IMR-90 (cell line): ENCODE measurements at regions not wholly inside any gene's neighbourhood (a gene's known extent, or its start where the extent isn't known, plus 50 kb on each side); places are given as distances from the start of the nearest gene placed in this dataset.

Source experiments
- ATAC-seq: fragments of 200-7000 bp; cut with Tn5 transposase; 2 replicates; pipeline ENCODE4 v1.9.1; 2020; ENCODE audit warnings: low read depth, mild to moderate bottlenecking, moderate library complexity
- BruUV-seq: library from RNA; stranded (reverse); fragments of 400-500 nt; replicated peaks from 2 replicates; lab custom pipeline; 2021; lab: Mats Ljungman, UMichigan
- CTCF ChIA-PET: fragments of 300-600 bp; formaldehyde crosslinking; extraction: SDS; loops from one replicate; lab custom pipeline; 2021; ENCODE audit warnings: antibody characterized with exemption; lab: Yijun Ruan, JAX
- POLR2A ChIA-PET: fragments of 300-600 bp; sonication (Branson Sonifier 250); formaldehyde crosslinking; loops from one replicate; lab custom pipeline; 2022; ENCODE audit warnings: antibody characterized with exemption; ENCODE audit not compliant: unreplicated experiment; lab: Charles Lee
- DNase-seq: peaks from one replicate; pipeline ENCODE4 v3.0.0; 2013
- H2AFZ ChIP-seq: replicated peaks from 2 replicates; pipeline ENCODE3; 2013; ENCODE audit warnings: low read length, mild to moderate bottlenecking; ENCODE audit not compliant: poor library complexity
- H2AK5ac ChIP-seq: 2 replicates; pipeline ENCODE4 v1.6.1; 2013; ENCODE audit warnings: low read depth, low read length, inconsistent platforms
- H2AK9ac ChIP-seq: replicated peaks from 2 replicates; pipeline ENCODE3; 2013; ENCODE audit warnings: mild to moderate bottlenecking, low read depth, low read length, moderate library complexity; ENCODE audit not compliant: poor library complexity
- H2BK120ac ChIP-seq: 2 replicates; pipeline ENCODE4 v1.6.1; 2013; ENCODE audit warnings: low read depth, low read length, inconsistent platforms
- H2BK15ac ChIP-seq: 3 replicates; pipeline ENCODE4 v1.6.1; 2013; ENCODE audit warnings: low read depth, low read length, inconsistent platforms
- H2BK20ac ChIP-seq: 2 replicates; pipeline ENCODE4 v1.6.1; 2013; ENCODE audit warnings: low read depth, mild to moderate bottlenecking, inconsistent platforms, low read length, moderate library complexity
- H2BK5ac ChIP-seq: 2 replicates; pipeline ENCODE4 v1.6.1; 2013; ENCODE audit warnings: mild to moderate bottlenecking, low read depth, low read length, inconsistent platforms; ENCODE audit not compliant: poor library complexity, severe bottlenecking
- H3K14ac ChIP-seq: replicated peaks from 2 replicates; pipeline ENCODE4 v1.6.1; 2013; ENCODE audit warnings: low read depth, low read length, inconsistent platforms
- H3K18ac ChIP-seq: 2 replicates; pipeline ENCODE4 v1.6.1; 2013; ENCODE audit warnings: low read depth, low read length, control low read depth
- H3K23ac ChIP-seq: 2 replicates; pipeline ENCODE4 v1.6.1; 2013; ENCODE audit warnings: low read depth, low read length, inconsistent platforms
- H3K27ac ChIP-seq: 2 replicates; pipeline ENCODE4 v1.5.1; 2013; ENCODE audit warnings: mild to moderate bottlenecking, control low read depth, low read length; ENCODE audit not compliant: insufficient read depth
- H3K27me3 ChIP-seq: 2 replicates; pipeline ENCODE4 v1.6.1; 2013; ENCODE audit warnings: low read length; ENCODE audit not compliant: control insufficient read depth, insufficient read depth
- H3K36me3 ChIP-seq: 2 replicates; pipeline ENCODE4 v1.6.1; 2013; ENCODE audit warnings: low read length, mixed read lengths; ENCODE audit not compliant: control insufficient read depth, insufficient read depth
- H3K4ac ChIP-seq: 2 replicates; pipeline ENCODE4 v1.6.1; 2013; ENCODE audit warnings: low read depth, low read length, inconsistent platforms
- H3K4me1 ChIP-seq: 2 replicates; pipeline ENCODE4 v1.6.1; 2013; ENCODE audit warnings: low read length, mixed read lengths; ENCODE audit not compliant: control insufficient read depth, insufficient read depth
- H3K4me2 ChIP-seq: 2 replicates; pipeline ENCODE4 v1.6.1; 2013; ENCODE audit warnings: low read depth, mild to moderate bottlenecking, control low read depth, low read length, moderate library complexity
- H3K4me3 ChIP-seq: 2 replicates; pipeline ENCODE4 v1.5.1; 2013; ENCODE audit warnings: low read depth, mild to moderate bottlenecking, control low read depth, low read length, moderate library complexity; ENCODE audit not compliant: insufficient read depth
- H3K56ac ChIP-seq: 2 replicates; pipeline ENCODE4 v1.6.1; 2013; ENCODE audit warnings: low read length, inconsistent platforms; ENCODE audit not compliant: insufficient read depth; ENCODE audit errors: extremely low read depth
- H3K79me1 ChIP-seq, 2 experiments: 2 replicates each; pipeline ENCODE4 v1.6.1; 2013; ENCODE audit warnings: low read length in 2 of 2, inconsistent platforms in 1 of 2, low read depth in 1 of 2
- H3K9ac ChIP-seq: 2 replicates; pipeline ENCODE4 v1.6.1; 2013; ENCODE audit warnings: low read depth, low read length, control low read depth
- H3K9me1 ChIP-seq: 2 replicates; pipeline ENCODE4 v1.6.1; 2013; ENCODE audit warnings: low read length, inconsistent platforms; ENCODE audit not compliant: insufficient read depth
- H3K9me3 ChIP-seq: 2 replicates; pipeline ENCODE4 v1.6.1; 2013; ENCODE audit warnings: low read length; ENCODE audit not compliant: control insufficient read depth, insufficient read depth
- H4K20me1 ChIP-seq: 2 replicates; pipeline ENCODE4 v1.6.1; 2013; ENCODE audit warnings: low read length, inconsistent platforms; ENCODE audit not compliant: insufficient read depth
- H4K5ac ChIP-seq: 2 replicates; pipeline ENCODE4 v1.6.1; 2013; ENCODE audit warnings: mild to moderate bottlenecking, low read depth, low read length, control low read depth
- H4K8ac ChIP-seq, 2 experiments: 2 replicates each; pipeline ENCODE4 v1.6.1; 2013; ENCODE audit warnings: low read depth in 2 of 2, low read length in 2 of 2, control low read depth in 1 of 2, inconsistent platforms in 1 of 2
- H4K91ac ChIP-seq: 2 replicates; pipeline ENCODE4 v1.6.1; 2013; ENCODE audit warnings: low read depth, low read length, inconsistent platforms; ENCODE audit not compliant: insufficient read depth
- BHLHE40 ChIP-seq: fragments of 150-350 bp; IDR thresholded peaks from 2 replicates; pipeline ENCODE4 v1.6.1; 2016; ENCODE audit warnings: mild to moderate bottlenecking, low read depth, low read length
- CEBPB ChIP-seq: IDR thresholded peaks from 2 replicates; pipeline ENCODE4 v1.6.1; 2012; ENCODE audit warnings: low read depth, low read length, improper control_type of control experiment
- CHD1 ChIP-seq: IDR thresholded peaks from 2 replicates; pipeline ENCODE4 v1.6.1; 2012; ENCODE audit warnings: low read depth, low read length, improper control_type of control experiment
- FOS ChIP-seq: fragments of 150-350 bp; IDR thresholded peaks from 2 replicates; pipeline ENCODE4 v1.6.1; 2016; ENCODE audit warnings: low read depth, low read length
- MAFK ChIP-seq: IDR thresholded peaks from 2 replicates; pipeline ENCODE4 v1.6.1; 2012; ENCODE audit warnings: low read depth, low read length, improper control_type of control experiment
- MAZ ChIP-seq: IDR thresholded peaks from 2 replicates; pipeline ENCODE4 v1.6.1; 2012; ENCODE audit warnings: low read depth, mild to moderate bottlenecking, low read length, improper control_type of control experiment, moderate library complexity, borderline replicate concordance
- MXI1 ChIP-seq: IDR thresholded peaks from 2 replicates; pipeline ENCODE4 v1.6.1; 2012; ENCODE audit warnings: low read depth, mild to moderate bottlenecking, low read length, moderate library complexity, borderline replicate concordance
- NFE2L2 ChIP-seq: fragments of 150-350 bp; IDR thresholded peaks from 2 replicates; pipeline ENCODE4 v1.6.1; 2016; ENCODE audit warnings: low read depth, mild to moderate bottlenecking, low read length
- POLR2A ChIP-seq: IDR thresholded peaks from 2 replicates; pipeline ENCODE4 v1.6.1; 2012; ENCODE audit warnings: mild to moderate bottlenecking, low read depth, low read length
- RAD21 ChIP-seq: IDR thresholded peaks from 2 replicates; pipeline ENCODE4 v1.6.1; 2012; ENCODE audit warnings: low read length, improper control_type of control experiment
- RCOR1 ChIP-seq: IDR thresholded peaks from 2 replicates; pipeline ENCODE4 v1.6.1; 2012; ENCODE audit warnings: mild to moderate bottlenecking, low read length, improper control_type of control experiment; ENCODE audit not compliant: insufficient replicate concordance
- RFX5 ChIP-seq: IDR thresholded peaks from 2 replicates; pipeline ENCODE4 v1.8.0; 2012; ENCODE audit warnings: low read depth, mild to moderate bottlenecking, low read length, moderate library complexity
- SMC3 ChIP-seq: fragments of 150-350 bp; IDR thresholded peaks from 2 replicates; pipeline ENCODE4 v1.6.1; 2016; ENCODE audit warnings: low read depth, mild to moderate bottlenecking, antibody characterized with exemption, low read length, moderate library complexity
- WGBS, 2 experiments: methylation state at CpG; one replicate each; pipeline versions ENCODE4 v1.1.5 to v1.1.7; 2013; ENCODE audit warnings: missing lambda C conversion rate in 2 of 2; ENCODE audit not compliant: insufficient read length in 1 of 2; ENCODE audit errors: extremely low coverage in 2 of 2; 5-methylcytosine and 5-hydroxymethylcytosine counted together
- dilution Hi-C: fragments of 300-500 bp; cut with HindIII; formaldehyde crosslinking; loops from one replicate; pipeline ENCODE4 v1.14.3; 2018; ENCODE audit warnings: low sequenced_read_pairs; ENCODE audit not compliant: unreplicated experiment
- in situ Hi-C: fragments of 300-500 bp; cut with MboI; formaldehyde crosslinking; loops from 3 replicates; pipeline ENCODE4 v1.14.3; 2019; ENCODE audit warnings: low sequenced_read_pairs, inconsistent platforms, mixed read lengths
- intact Hi-C: fragments of 100-400 bp; cut with micrococcal nuclease; formaldehyde crosslinking; loops from 2 replicates; pipeline ENCODE4 v1.10.0; 2022
- TF ChIP-seq, protein P1 (sequence below): conservative IDR thresholded peaks from 2 replicates; pipeline ENCODE4 v1.5.1; 2012; ENCODE audit warnings: mild to moderate bottlenecking, low read depth, low read length, improper control_type of control experiment
- TF ChIP-seq, protein P2 (sequence below): fragments of 150-350 bp; IDR thresholded peaks from 2 replicates; pipeline ENCODE4 v1.6.1; 2017; ENCODE audit warnings: mild to moderate bottlenecking, antibody characterized with exemption, low read length, low read depth
- TF ChIP-seq, protein P3 (sequence below): fragments of 150-350 bp; IDR thresholded peaks from 2 replicates; pipeline ENCODE4 v1.6.1; 2016; ENCODE audit warnings: low read depth, mild to moderate bottlenecking, low read length, moderate library complexity, borderline replicate concordance

DNA sequence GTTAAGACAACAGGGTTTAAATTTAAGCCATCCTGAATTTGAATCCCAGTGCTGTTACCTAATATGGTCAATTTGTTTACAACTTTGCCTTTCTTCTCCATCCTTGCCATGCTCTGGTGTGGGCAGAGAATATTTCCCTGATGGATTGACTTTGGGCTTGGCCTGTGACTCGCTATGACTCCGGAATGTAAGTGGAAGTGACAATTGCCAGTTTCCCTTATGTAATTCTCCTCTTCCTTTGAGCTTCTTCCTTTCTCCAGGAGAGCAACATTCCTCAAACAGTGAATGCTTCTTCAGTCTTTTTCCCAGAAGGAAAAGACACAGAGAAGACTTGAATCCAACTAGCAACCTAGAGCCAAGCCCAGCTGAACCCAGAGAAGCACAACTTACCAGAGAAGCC lies 159.1 kb downstream of the LURAP1L start:
- CTCF ChIA-PET, result interaction anchor here (0.6 kb wide), 1 partner anchor 594 kb away, joined by 5 read pairs; no protein-coding TSS in a partner anchor
- Histone ChIP-seq H3K79me1 (no peaks in the 10 kb centered on the region), H2BK20ac (no peak overlapping the region), H3K9me1 (no peaks in the 10 kb centered on the region), H3K14ac (no peak overlapping the region), H2BK120ac (0 out of 2 replicates have a peak overlapping the region, but pooled peaks have one; percentile 13), H3K4me1 (no peaks in the 10 kb centered on the region), H2BK5ac (no peak overlapping the region), H3K23ac (no peak overlapping the region), H3K4me3 (no peak overlapping the region), H3K9ac (no peak overlapping the region), H4K91ac (no peak overlapping the region), H3K36me3 (no peaks in the 10 kb centered on the region), H3K4me2 (no peak overlapping the region), H4K8ac (no peak overlapping the region), H2AFZ (no peak overlapping the region), H3K18ac (no peak overlapping the region), H3K9me3 (no peaks in the 10 kb centered on the region), H3K27me3 (no peaks in the 10 kb centered on the region), H2BK15ac (no peak overlapping the region), H3K4ac (no peak overlapping the region), H4K5ac (no peak overlapping the region), H2AK9ac (no peak overlapping the region), H2AK5ac (no peak overlapping the region), H3K27ac (no peak overlapping the region), H4K20me1 (no peaks in the 10 kb centered on the region), H3K56ac (no peak overlapping the region)
- POLR2A ChIA-PET, result no interaction called here
- intact Hi-C loops (no loop called here), dilution Hi-C loops (no loop called here), in situ Hi-C loops (no loop called here)
- DNase-seq (peak; percentile 37), ATAC-seq (peak; percentile 53)
- TF ChIP-seq CHD1 (no peak), RFX5 (no peak), MAZ (no peak), SMC3 (no peak), MAFK (no peak), RCOR1 (no peak), NFE2L2 (no peak), POLR2A (no peak), MXI1 (no peak), FOS (no peak), BHLHE40 (no peak), RAD21 (no peak), CEBPB (no peak)
- TF ChIP-seq, protein P1, sequence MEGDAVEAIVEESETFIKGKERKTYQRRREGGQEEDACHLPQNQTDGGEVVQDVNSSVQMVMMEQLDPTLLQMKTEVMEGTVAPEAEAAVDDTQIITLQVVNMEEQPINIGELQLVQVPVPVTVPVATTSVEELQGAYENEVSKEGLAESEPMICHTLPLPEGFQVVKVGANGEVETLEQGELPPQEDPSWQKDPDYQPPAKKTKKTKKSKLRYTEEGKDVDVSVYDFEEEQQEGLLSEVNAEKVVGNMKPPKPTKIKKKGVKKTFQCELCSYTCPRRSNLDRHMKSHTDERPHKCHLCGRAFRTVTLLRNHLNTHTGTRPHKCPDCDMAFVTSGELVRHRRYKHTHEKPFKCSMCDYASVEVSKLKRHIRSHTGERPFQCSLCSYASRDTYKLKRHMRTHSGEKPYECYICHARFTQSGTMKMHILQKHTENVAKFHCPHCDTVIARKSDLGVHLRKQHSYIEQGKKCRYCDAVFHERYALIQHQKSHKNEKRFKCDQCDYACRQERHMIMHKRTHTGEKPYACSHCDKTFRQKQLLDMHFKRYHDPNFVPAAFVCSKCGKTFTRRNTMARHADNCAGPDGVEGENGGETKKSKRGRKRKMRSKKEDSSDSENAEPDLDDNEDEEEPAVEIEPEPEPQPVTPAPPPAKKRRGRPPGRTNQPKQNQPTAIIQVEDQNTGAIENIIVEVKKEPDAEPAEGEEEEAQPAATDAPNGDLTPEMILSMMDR, result no peak
- TF ChIP-seq, protein P2, sequence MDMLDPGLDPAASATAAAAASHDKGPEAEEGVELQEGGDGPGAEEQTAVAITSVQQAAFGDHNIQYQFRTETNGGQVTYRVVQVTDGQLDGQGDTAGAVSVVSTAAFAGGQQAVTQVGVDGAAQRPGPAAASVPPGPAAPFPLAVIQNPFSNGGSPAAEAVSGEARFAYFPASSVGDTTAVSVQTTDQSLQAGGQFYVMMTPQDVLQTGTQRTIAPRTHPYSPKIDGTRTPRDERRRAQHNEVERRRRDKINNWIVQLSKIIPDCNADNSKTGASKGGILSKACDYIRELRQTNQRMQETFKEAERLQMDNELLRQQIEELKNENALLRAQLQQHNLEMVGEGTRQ, result no peak
- TF ChIP-seq, protein P3, sequence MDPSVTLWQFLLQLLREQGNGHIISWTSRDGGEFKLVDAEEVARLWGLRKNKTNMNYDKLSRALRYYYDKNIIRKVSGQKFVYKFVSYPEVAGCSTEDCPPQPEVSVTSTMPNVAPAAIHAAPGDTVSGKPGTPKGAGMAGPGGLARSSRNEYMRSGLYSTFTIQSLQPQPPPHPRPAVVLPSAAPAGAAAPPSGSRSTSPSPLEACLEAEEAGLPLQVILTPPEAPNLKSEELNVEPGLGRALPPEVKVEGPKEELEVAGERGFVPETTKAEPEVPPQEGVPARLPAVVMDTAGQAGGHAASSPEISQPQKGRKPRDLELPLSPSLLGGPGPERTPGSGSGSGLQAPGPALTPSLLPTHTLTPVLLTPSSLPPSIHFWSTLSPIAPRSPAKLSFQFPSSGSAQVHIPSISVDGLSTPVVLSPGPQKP, result no peak
- no CpG with 5 or more reads among the region's 2 CpGs for WGBS, 2 experiments
- BruUV-seq, result no TSS peak
